ENCODE measurements at regions not wholly inside any gene's neighbourhood (a gene's known extent, or its start where the extent isn't known, plus 50 kb on each side); places are given as distances from the start of the nearest gene placed in this dataset.
"Not testable (repeated sequence)": the region's sequence is repeated elsewhere in the genome, so short reads cannot be mapped to it uniquely, and the experiment has no call there.

DNA sequence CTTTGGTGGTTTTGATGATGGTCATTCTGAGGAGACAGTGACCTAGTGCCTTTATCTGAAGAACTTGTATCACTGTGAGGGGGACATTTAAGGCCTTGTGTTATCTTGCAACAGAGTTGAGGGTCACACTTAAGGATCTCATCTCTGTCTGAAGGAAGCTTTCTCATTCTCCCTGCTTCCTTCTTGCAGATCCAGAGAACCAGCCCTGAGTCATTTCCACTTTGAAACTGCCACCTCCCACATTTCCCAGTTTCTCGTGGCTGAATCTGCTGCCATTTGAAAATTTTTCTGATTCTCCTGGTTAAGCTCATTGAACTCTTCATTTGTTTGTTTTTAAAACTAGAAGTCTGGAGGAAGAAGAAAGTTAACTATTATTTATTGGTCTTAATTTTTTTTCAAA lies 190.2 kb upstream of the CDH11 start:
- DNase-seq (ENCODE audit: low read depth): no peak
- no peak for TF ChIP-seq CTCF (IDR thresholded peaks at IDR 0.05; ENCODE audit: control insufficient read depth, insufficient read depth, low read depth, low read length, missing control alignments)
- H3K4me3 ChIP-seq (ENCODE audit: control insufficient read depth, low read depth, low read length): no peak overlapping the region

DNA sequence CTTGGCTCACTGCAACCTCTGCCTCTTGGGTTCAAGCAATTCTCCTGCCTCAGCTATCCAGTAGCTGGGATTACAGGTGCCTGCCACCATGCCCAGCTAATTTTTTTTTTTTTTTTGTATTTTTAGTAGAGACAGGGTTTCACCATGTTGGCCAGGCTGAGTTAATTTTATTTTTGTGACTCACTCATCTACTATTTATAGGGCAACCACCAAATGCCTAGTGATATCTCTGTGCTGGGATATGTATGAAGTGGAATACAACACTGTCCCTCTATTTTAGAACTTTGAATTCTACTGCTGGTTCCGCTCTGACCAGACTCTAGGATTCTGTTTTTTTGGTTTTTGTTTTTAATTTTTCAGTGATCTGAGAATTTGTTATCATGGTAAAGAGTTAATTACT lies 188.6 kb upstream of the CDH11 start:
- not testable (repeated sequence) for DNase-seq (ENCODE audit: low read depth)

DNA sequence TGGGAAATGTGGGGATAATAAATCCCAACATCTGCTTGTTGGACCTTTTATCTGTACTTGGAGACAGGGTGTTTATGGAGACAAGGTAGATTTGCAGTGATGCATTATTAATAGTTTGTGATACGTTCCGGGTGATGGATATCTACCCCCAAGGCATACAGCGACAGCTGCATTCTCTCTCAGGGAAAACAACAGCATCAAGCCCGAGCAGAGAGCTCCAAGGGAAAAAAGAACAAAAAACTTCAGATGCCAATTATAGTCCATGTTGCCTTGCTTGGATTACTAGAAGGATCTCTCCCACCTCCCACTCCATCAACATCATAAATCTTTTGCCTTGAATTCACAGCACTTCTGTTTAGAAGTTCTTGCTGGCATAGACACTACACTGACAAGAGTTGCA lies 187.5 kb upstream of the CDH11 start:
- no peak overlapping the region for H3K4me3 ChIP-seq (ENCODE audit: control insufficient read depth, low read depth, low read length)
- no peak for DNase-seq (ENCODE audit: low read depth)
- no peak for TF ChIP-seq CTCF (IDR thresholded peaks at IDR 0.05; ENCODE audit: control insufficient read depth, insufficient read depth, low read depth, low read length, missing control alignments)

More for the DNA sequence above, 188.6 kb upstream of the CDH11 start:
- H3K4me3 ChIP-seq (ENCODE audit: control insufficient read depth, low read depth, low read length): not testable (repeated sequence)

GRCh38 chr16:65308506-65308905 lies 186.6 kb upstream of the CDH11 start:
- no peak for DNase-seq (ENCODE audit: low read depth)
- TF ChIP-seq CTCF (IDR thresholded peaks at IDR 0.05; ENCODE audit: control insufficient read depth, insufficient read depth, low read depth, low read length, missing control alignments): no peak

DNA sequence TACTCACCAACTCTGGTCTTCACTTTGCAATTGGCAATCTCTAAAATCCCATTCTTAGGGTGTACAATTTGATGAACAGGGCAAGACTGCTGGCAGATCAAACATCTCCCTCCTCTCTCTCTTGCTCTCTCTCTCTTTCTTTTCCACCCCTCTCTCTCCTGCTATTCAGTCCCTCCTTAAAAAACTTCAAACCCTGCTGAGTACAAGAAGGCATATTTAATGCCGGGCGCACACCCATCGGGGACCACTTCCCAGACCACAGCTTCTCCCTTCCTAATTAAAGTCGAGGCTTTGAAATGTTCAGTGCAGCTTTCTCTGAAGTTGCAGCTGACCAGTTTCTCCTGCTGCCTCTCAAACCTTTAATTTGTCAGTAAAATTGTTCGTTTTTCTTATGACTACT lies 185.4 kb upstream of the CDH11 start:
- H3K4me3 ChIP-seq (ENCODE audit: control insufficient read depth, low read depth, low read length): no peak overlapping the region
- DNase-seq (ENCODE audit: low read depth): no peak
- TF ChIP-seq CTCF (IDR thresholded peaks at IDR 0.05; ENCODE audit: control insufficient read depth, insufficient read depth, low read depth, low read length, missing control alignments): no peak

More at GRCh38 chr16:65308506-65308905, 186.6 kb upstream of the CDH11 start:
- no peak overlapping the region for H3K4me3 ChIP-seq (ENCODE audit: control insufficient read depth, low read depth, low read length)

GRCh38 chr16:65306722-65307121 lies 184.9 kb upstream of the CDH11 start:
- TF ChIP-seq CTCF (IDR thresholded peaks at IDR 0.05; ENCODE audit: control insufficient read depth, insufficient read depth, low read depth, low read length, missing control alignments): no peak
- no peak overlapping the region for H3K4me3 ChIP-seq (ENCODE audit: control insufficient read depth, low read depth, low read length)

DNA sequence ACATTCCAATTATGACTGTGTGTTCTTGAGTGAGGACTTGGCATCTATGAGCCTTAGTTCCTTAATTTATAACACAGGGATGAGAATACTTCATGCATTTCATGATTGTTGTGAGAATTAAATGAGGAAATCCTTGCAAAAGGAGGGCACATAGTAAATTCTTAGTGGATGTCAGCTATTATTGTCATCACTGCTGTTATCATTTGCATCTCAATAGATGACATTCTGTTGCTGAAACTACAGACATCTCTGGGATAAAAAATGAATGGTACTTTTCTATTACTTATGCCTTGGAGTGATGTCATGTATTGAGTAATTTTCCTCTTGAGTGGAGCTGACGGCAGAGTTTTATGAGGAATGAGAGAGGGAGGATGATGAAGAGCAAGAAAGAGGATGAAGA lies 184.4 kb upstream of the CDH11 start:
- TF ChIP-seq CTCF (IDR thresholded peaks at IDR 0.05; ENCODE audit: control insufficient read depth, insufficient read depth, low read depth, low read length, missing control alignments): no peak
- DNase-seq (ENCODE audit: low read depth): no peak
- no peak overlapping the region for H3K4me3 ChIP-seq (ENCODE audit: control insufficient read depth, low read depth, low read length)

More at GRCh38 chr16:65306722-65307121, 184.9 kb upstream of the CDH11 start:
- DNase-seq (ENCODE audit: low read depth): no peak

All from AG09309 (cell line).